ENCODE measurements at regions not wholly inside any gene's neighbourhood (a gene's known extent, or its start where the extent isn't known, plus 50 kb on each side); places are given as distances from the start of the nearest gene placed in this dataset.

DNA sequence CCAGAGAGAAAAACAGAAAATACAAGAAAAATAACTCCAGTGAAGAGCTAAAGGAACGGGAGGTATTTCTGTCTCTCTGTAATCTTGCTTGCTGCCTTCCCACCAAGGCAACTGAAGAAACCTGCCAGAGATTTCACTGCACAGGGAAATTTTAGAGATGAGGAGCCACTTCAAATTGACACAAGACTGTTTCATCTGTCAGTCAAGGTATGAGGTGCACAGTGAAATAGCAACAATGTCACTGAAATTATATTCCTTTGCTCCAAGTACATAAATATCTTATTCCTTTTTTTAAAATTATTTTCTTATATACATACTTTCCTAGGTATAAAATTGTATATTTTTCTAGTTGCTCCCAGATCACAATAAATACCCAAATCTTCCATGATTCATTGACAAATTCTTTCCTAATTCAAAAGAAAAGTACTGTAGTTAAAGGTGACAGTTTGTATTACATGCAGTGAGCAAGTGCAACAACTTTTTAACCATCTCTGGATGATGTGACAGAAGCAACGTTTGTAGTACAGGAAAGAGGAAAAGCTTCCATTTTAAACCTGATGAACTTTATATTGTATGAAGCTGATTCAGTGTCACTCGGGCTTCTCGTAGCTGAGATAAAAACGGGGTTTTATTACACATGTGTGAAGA lies 563.4 kb downstream of the TUSC7 start:
- intact Hi-C loops (cut with DNase I) = no loop called here
- WGBS, 3 donors = 67 to 69% (median 69%) methylated on average over 5 of the region's 5 CpGs
- Histone ChIP-seq H3K27me3 (ENCODE audit: insufficient read depth in 3 of 3, low read length in 2 of 3) (no peaks in the 10 kb centered on the region), H3K4me1 (no peaks in the 10 kb centered on the region), H3K36me3 (ENCODE audit: insufficient read depth in 1 of 2, low read depth in 1 of 2) (no peaks in the 10 kb centered on the region), H3K9me3 (no peaks in the 10 kb centered on the region), H3K4me3 (no peak overlapping the region), H3K27ac (no peak overlapping the region)
- no peak for DNase-seq
- ATAC-seq = no peak
- TF ChIP-seq, protein P1, sequence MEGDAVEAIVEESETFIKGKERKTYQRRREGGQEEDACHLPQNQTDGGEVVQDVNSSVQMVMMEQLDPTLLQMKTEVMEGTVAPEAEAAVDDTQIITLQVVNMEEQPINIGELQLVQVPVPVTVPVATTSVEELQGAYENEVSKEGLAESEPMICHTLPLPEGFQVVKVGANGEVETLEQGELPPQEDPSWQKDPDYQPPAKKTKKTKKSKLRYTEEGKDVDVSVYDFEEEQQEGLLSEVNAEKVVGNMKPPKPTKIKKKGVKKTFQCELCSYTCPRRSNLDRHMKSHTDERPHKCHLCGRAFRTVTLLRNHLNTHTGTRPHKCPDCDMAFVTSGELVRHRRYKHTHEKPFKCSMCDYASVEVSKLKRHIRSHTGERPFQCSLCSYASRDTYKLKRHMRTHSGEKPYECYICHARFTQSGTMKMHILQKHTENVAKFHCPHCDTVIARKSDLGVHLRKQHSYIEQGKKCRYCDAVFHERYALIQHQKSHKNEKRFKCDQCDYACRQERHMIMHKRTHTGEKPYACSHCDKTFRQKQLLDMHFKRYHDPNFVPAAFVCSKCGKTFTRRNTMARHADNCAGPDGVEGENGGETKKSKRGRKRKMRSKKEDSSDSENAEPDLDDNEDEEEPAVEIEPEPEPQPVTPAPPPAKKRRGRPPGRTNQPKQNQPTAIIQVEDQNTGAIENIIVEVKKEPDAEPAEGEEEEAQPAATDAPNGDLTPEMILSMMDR (IDR thresholded peaks at IDR 0.05) = no peak

DNA sequence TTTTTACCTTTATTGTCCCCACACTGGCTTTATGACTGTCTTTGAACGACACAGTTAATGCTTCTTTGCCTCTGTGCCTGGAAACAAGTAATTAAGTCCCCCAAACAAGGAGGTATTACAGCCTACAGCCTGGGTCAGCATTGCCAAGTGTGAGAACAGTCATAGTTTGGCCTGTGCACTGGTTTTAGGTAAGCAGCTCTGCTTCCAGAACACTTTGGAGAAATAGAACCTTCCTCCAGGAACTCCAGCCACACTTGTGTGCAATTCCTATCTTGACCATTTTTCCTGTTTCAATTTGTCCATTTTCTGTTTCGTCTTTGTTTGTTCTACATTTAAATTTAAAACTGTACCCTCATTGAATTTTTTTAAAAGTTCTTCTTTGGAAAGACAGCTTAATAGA lies 568.2 kb downstream of the TUSC7 start:
- WGBS, 3 donors = 44 to 45% (median 45%) methylated on average over 2 of the region's 2 CpGs
- H3K9me3 ChIP-seq = no peaks in the 10 kb centered on the region
- H3K27me3 ChIP-seq (ENCODE audit: insufficient read depth in 3 of 3, low read length in 2 of 3) = no peaks in the 10 kb centered on the region
- no peak for DNase-seq
- ATAC-seq = no peak
- no peak overlapping the region for H3K4me3 ChIP-seq
- H3K4me1 ChIP-seq = no peaks in the 10 kb centered on the region
- H3K36me3 ChIP-seq (ENCODE audit: insufficient read depth in 1 of 2, low read depth in 1 of 2) = no peaks in the 10 kb centered on the region
- intact Hi-C loops (cut with DNase I) = no loop called here
- TF ChIP-seq, protein P1 (IDR thresholded peaks at IDR 0.05) = no peak
- no peak overlapping the region for H3K27ac ChIP-seq

- ATAC-seq (peak in 1 of 4 donors; percentile 66), DNase-seq (no peak)
- intact Hi-C loops (cut with DNase I) = no loop called here
- no peaks in the 10 kb centered on the region for H3K9me3 ChIP-seq
- no peaks in the 10 kb centered on the region for H3K4me1 ChIP-seq
- no peaks in the 10 kb centered on the region for H3K36me3 ChIP-seq (ENCODE audit: insufficient read depth in 1 of 2, low read depth in 1 of 2)
- WGBS, 3 donors = 22 to 26% (median 23%) methylated on average over 5 of the region's 5 CpGs
- H3K27ac ChIP-seq = no peak overlapping the region
- TF ChIP-seq, protein P1 (IDR thresholded peaks at IDR 0.05) = no peak
- no peak overlapping the region for H3K4me3 ChIP-seq
- H3K27me3 ChIP-seq (ENCODE audit: insufficient read depth in 3 of 3, low read length in 2 of 3) = no peaks in the 10 kb centered on the region
These were observed 569.0 kb downstream of the TUSC7 start for GRCh38 chr3:117278424-117279190.

DNA sequence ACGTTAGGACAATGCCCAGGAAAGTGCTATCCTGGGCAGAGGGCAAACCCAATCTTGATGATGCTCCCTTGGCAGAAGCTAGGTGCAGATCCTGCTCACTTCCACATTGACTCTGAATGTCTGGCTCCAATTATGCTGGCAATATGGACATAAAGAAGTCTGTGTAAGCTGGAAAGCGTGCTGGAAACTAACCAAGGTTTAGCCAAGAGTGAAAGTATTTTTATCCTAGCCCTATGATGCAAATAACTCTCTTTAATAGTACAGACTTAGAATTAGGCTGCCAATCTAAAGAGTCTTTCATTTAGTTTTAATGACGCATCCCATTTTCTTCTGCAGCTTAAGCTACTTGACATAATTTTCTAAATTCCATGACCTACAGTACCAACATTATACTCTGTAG lies 571.8 kb downstream of the TUSC7 start:
- Histone ChIP-seq H3K4me1 (no peaks in the 10 kb centered on the region), H3K4me3 (no peak overlapping the region), H3K36me3 (ENCODE audit: insufficient read depth in 1 of 2, low read depth in 1 of 2) (no peaks in the 10 kb centered on the region), H3K27ac (no peak overlapping the region), H3K27me3 (ENCODE audit: insufficient read depth in 3 of 3, low read length in 2 of 3) (no peaks in the 10 kb centered on the region), H3K9me3 (no peaks in the 10 kb centered on the region)
- intact Hi-C loops (cut with DNase I) = no loop called here
- no peak for DNase-seq
- 26 to 36% (median 29%) methylated on average over 3 of the region's 3 CpGs for WGBS, 3 donors
- TF ChIP-seq, protein P1 (IDR thresholded peaks at IDR 0.05) = no peak
- no peak for ATAC-seq
